ENCODE measurements at regions not wholly inside any gene's neighbourhood (a gene's known extent, or its start where the extent isn't known, plus 50 kb on each side); places are given as distances from the start of the nearest gene placed in this dataset.

- ATAC-seq, result peak; percentile 88
- Histone ChIP-seq H3K4me3 (peak overlapping the region; percentile 29), H3K9ac (ENCODE audit: insufficient read depth in 1 of 2, low read depth in 2 of 2, low read length in 2 of 2) (peak overlapping the region in 1 of 2 experiments; percentile 68; a peak in 2 of 4 replicates), H3K36me3 (ENCODE audit: control insufficient read depth, insufficient read depth, low read length) (no peaks in the 10 kb centered on the region), H3K4me2 (ENCODE audit: insufficient read depth, low read length) (peak overlapping the region; percentile 69), H3K79me2 (ENCODE audit: control insufficient read depth, insufficient read depth, low read length) (no peaks in the 10 kb centered on the region), H3K4me1 (replicated peaks in 1 of 2; ENCODE audit: control insufficient read depth in 2 of 2, insufficient read depth in 2 of 2, low read length in 2 of 2) (peaks cover 0 to 3% of the 10 kb centered on the region in 2 experiments; a peak in 2 of 5 replicates), H3K27ac (ENCODE audit: extremely low read depth, low read depth, low read length) (no peak overlapping the region), H2AFZ (ENCODE audit: low read depth, low read length) (peak overlapping the region; percentile 70), H3K27me3 (ENCODE audit: control insufficient read depth in 2 of 2, insufficient read depth in 2 of 2, low read length in 2 of 2) (no peaks in the 10 kb centered on the region), H3K9me1 (ENCODE audit: control insufficient read depth, insufficient read depth, low read length) (no peaks in the 10 kb centered on the region), H3K9me3 (replicated peaks; ENCODE audit: control insufficient read depth, insufficient read depth, low read depth, low read length) (no peaks in the 10 kb centered on the region), H4K20me1 (replicated peaks; ENCODE audit: control insufficient read depth, insufficient read depth, low read length) (no peaks in the 10 kb centered on the region)
- peak; percentile 24 to 46 (median 36) for DNase-seq (ENCODE audit: extremely low read depth in 1 of 4, low spot score in 3 of 4)
- TF ChIP-seq NRF1 (conservative IDR thresholded peaks at IDR 0.05 in 1 of 2, IDR thresholded peaks at IDR 0.05 in 1 of 2) (peak; percentile 93 to 94), CUX1 (CRISPR knock-in tag; IDR thresholded peaks at IDR 0.05) (no peak), ZBTB34 (CRISPR knock-in tag; IDR thresholded peaks at IDR 0.05) (no peak), ZNF121 (CRISPR knock-in tag; conservative IDR thresholded peaks at IDR 0.05) (no peak), ATF3 (IDR thresholded peaks at IDR 0.05) (no peak), ATF3 (CRISPR knock-in tag; conservative IDR thresholded peaks at IDR 0.05) (no peak), ZBTB2 (IDR thresholded peaks at IDR 0.05) (peak; percentile 83), KDM5B (IDR thresholded peaks at IDR 0.05; ENCODE audit: insufficient replicate concordance, low read depth, low read length) (no peak), MEIS2 (IDR thresholded peaks at IDR 0.05; ENCODE audit: partially characterized antibody) (peak; percentile 46), ZNF277 (CRISPR knock-in tag; IDR thresholded peaks at IDR 0.05; ENCODE audit: borderline replicate concordance) (no peak), ZNF253 (CRISPR knock-in tag; conservative IDR thresholded peaks at IDR 0.05) (no peak)
- intact Hi-C loops (cut with micrococcal nuclease), result no loop called here
- CTCF ChIA-PET (ENCODE audit: low intra/inter-chr PET ratio), result no interaction called here
- no TSS peak for BruUV-seq (replicated peaks)
- no peak for FAIRE-seq
- POLR2A ChIA-PET, result no interaction called here
- in situ Hi-C loops (cut with MboI), result no loop called here
- 2% methylated on average over 25 of the region's 25 CpGs for WGBS (ENCODE audit: insufficient coverage, low coverage, missing lambda C conversion rate)
Observed at GRCh38 chr12:37547611-37548010, 769.0 kb upstream of the ALG10B start.
